ENCODE measurements at regions not wholly inside any gene's neighbourhood (a gene's known extent, or its start where the extent isn't known, plus 50 kb on each side); places are given as distances from the start of the nearest gene placed in this dataset.
"Not testable (repeated sequence)": the region's sequence is repeated elsewhere in the genome, so short reads cannot be mapped to it uniquely, and the experiment has no call there.

DNA sequence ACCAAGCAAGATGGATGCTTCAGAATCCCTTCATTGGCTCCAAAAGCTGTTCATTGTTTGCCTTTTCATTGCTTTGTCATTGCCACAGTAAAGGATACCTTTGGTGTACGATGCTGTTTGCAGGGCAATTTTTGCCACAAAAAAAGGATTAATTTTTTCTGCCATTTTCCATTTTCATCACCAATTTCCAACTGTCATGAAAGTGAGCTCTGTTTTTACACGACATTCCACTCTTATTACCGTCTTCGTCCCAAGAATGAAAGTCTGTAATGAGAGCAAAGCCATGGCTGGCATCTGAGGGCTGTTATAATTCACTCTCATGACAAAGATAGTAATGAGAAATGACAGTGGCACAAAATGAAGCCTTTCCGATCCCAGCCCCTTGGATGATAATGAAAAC, 272.7 kb upstream of the DCN start:
- no peak overlapping the region for H3K27ac ChIP-seq (ENCODE audit: low read depth, low read length)
- ChIA-PET CTCF (no interaction called here), POLR2A (no interaction called here)
- H3K9me3 ChIP-seq (ENCODE audit: control insufficient read depth, insufficient read depth, low read length): no peaks in the 10 kb centered on the region
- H3K27me3 ChIP-seq (ENCODE audit: control insufficient read depth, insufficient read depth, low read length): peaks cover 2% of the 10 kb centered on the region
- DNase-seq (ENCODE audit: low read depth, low spot score): no peak
- TF ChIP-seq, protein P1, sequence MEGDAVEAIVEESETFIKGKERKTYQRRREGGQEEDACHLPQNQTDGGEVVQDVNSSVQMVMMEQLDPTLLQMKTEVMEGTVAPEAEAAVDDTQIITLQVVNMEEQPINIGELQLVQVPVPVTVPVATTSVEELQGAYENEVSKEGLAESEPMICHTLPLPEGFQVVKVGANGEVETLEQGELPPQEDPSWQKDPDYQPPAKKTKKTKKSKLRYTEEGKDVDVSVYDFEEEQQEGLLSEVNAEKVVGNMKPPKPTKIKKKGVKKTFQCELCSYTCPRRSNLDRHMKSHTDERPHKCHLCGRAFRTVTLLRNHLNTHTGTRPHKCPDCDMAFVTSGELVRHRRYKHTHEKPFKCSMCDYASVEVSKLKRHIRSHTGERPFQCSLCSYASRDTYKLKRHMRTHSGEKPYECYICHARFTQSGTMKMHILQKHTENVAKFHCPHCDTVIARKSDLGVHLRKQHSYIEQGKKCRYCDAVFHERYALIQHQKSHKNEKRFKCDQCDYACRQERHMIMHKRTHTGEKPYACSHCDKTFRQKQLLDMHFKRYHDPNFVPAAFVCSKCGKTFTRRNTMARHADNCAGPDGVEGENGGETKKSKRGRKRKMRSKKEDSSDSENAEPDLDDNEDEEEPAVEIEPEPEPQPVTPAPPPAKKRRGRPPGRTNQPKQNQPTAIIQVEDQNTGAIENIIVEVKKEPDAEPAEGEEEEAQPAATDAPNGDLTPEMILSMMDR (IDR thresholded peaks at IDR 0.05; ENCODE audit: low read depth, low read length): no peak
- H3K4me3 ChIP-seq (ENCODE audit: low read depth, low read length): no peak overlapping the region

DNA sequence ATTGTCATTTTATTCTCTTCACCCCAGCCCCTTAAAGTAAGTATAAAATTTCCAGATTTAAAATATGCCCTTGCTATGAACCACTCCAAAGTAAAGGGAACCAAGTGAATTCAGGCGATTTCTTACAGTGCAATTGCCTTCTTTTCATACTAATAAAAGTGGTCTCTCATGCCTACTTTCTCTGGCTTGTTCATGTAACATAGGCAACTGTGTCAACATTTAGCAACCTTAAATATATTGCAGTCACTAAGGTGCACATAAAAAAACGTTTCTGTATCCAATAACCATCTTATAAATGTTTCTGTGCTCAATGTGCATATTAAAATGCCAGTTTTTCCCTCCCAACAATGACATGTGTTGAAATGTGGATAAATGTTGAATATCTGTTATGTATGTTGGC, 271.6 kb upstream of the DCN start:
- ChIA-PET POLR2A (no interaction called here), CTCF (no interaction called here)
- no peak overlapping the region for H3K27ac ChIP-seq (ENCODE audit: low read depth, low read length)
- H3K4me3 ChIP-seq (ENCODE audit: low read depth, low read length): no peak overlapping the region
- no peaks in the 10 kb centered on the region for H3K9me3 ChIP-seq (ENCODE audit: control insufficient read depth, insufficient read depth, low read length)
- H3K27me3 ChIP-seq (ENCODE audit: control insufficient read depth, insufficient read depth, low read length): peaks cover 2% of the 10 kb centered on the region
- DNase-seq (ENCODE audit: low read depth, low spot score): no peak
- TF ChIP-seq, protein P1 (IDR thresholded peaks at IDR 0.05; ENCODE audit: low read depth, low read length): no peak

- H3K4me3 ChIP-seq (ENCODE audit: low read depth, low read length); H3K9me3 ChIP-seq (ENCODE audit: control insufficient read depth, insufficient read depth, low read length); H3K27me3 ChIP-seq (ENCODE audit: control insufficient read depth, insufficient read depth, low read length); DNase-seq (ENCODE audit: low read depth, low spot score); CTCF ChIA-PET; POLR2A ChIA-PET; H3K27ac ChIP-seq (ENCODE audit: low read depth, low read length): not testable (repeated sequence)
These were observed 269.8 kb upstream of the DCN start for GRCh38 chr12:91452464-91452863.

GRCh38 chr12:91441993-91442952, 259.7 kb upstream of the DCN start:
- ChIA-PET CTCF (interaction anchor here (0.6 kb wide), 1 partner anchor 1304 kb away, joined by 4 read pairs; no protein-coding TSS in a partner anchor), POLR2A (interaction anchor here (0.7 kb wide), 1 partner anchor 1209 kb away, joined by 5 read pairs; no protein-coding TSS in a partner anchor)
- no peaks in the 10 kb centered on the region for H3K9me3 ChIP-seq (ENCODE audit: control insufficient read depth, insufficient read depth, low read length)
- no peaks in the 10 kb centered on the region for H3K27me3 ChIP-seq (ENCODE audit: control insufficient read depth, insufficient read depth, low read length)
- TF ChIP-seq, protein P1 (IDR thresholded peaks at IDR 0.05; ENCODE audit: low read depth, low read length): no peak
- no peak overlapping the region for H3K4me3 ChIP-seq (ENCODE audit: low read depth, low read length)
- DNase-seq (ENCODE audit: low read depth, low spot score): no peak
- no peak overlapping the region for H3K27ac ChIP-seq (ENCODE audit: low read depth, low read length)

DNA sequence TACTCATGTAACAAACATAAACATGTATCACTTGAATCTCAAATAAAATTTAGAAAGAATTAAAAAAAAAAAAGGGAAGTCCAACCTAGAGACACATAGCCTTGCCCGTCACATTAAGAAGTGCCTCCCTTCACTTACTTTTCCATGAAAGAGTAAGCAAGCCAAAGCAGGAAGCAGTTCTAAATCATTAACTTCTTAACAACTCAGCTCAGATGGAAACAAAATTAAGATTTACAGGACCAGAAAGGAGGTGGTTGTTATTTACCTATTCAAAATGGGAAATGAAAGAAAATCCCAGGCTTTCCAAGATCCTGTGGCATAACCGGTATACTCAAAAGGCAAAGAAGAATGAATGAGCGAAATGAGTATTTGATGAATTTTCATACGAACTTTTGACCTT, 258.6 kb upstream of the DCN start:
- Histone ChIP-seq H3K9me3 (ENCODE audit: control insufficient read depth, insufficient read depth, low read length) (no peaks in the 10 kb centered on the region), H3K4me3 (ENCODE audit: low read depth, low read length) (no peak overlapping the region), H3K27me3 (ENCODE audit: control insufficient read depth, insufficient read depth, low read length) (no peaks in the 10 kb centered on the region), H3K27ac (ENCODE audit: low read depth, low read length) (no peak overlapping the region)
- DNase-seq (ENCODE audit: low read depth, low spot score): no peak
- ChIA-PET POLR2A (no interaction called here), CTCF (no interaction called here)
- TF ChIP-seq, protein P1 (IDR thresholded peaks at IDR 0.05; ENCODE audit: low read depth, low read length): no peak

Measured in AG04450 (cell line).